HepG2 (cell line): ENCODE measurements at regions not wholly inside any gene's neighbourhood (a gene's known extent, or its start where the extent isn't known, plus 50 kb on each side); places are given as distances from the start of the nearest gene placed in this dataset.

Source experiments
- ATAC-seq: fragments of 200-7000 bp; cut with Tn5 transposase; 3 replicates; pipeline ENCODE4 v1.9.1; 2020; ENCODE audit warnings: mild to moderate bottlenecking, moderate library complexity
- BruUV-seq: library from RNA; stranded (reverse); fragments of 400-500 nt; replicated peaks from 2 replicates; lab custom pipeline; 2021; lab: Mats Ljungman, UMichigan
- CTCF ChIA-PET: fragments of 300-600 bp; formaldehyde crosslinking; extraction: SDS; loops from one replicate; lab custom pipeline; 2021; ENCODE audit warnings: low total read pairs, inconsistent platforms, low intra/inter-chr PET ratio; lab: Yijun Ruan, JAX
- POLR2A ChIA-PET: fragments of 350-600 bp; sonication (Branson Sonifier 250); formaldehyde crosslinking; loops from one replicate; lab custom pipeline; 2020; ENCODE audit warnings: antibody characterized with exemption, inconsistent platforms; lab: Yijun Ruan, JAX
- DNase-seq: peaks from one replicate; pipeline ENCODE4 v3.0.0-alpha.2; 2015; ENCODE audit warnings: low spot score
- FAIRE-seq: peaks from 3 replicates; lab custom pipeline; 2011; peaks lifted over from hg19 to GRCh38; lab: Jason Lieb, UNC
- H2AFZ ChIP-seq: one replicate; pipeline ENCODE4 v1.6.1; 2011; ENCODE audit warnings: low read length, inconsistent platforms
- H3K27ac ChIP-seq: fragments of 300-600 bp; 3 replicates; pipeline ENCODE4 v1.8.0; 2011; ENCODE audit warnings: mixed run types, mild to moderate bottlenecking, mixed read lengths, low read length, inconsistent platforms; ENCODE audit not compliant: insufficient read depth; ENCODE audit errors: extremely low read length
- H3K27me3 ChIP-seq, 2 experiments: fragments of 200-600 bp in 1 of 2; 2 replicates in 1 of 2; 3 replicates in 1 of 2; pipeline versions ENCODE4 v1.6.0 to v1.8.0; 2011; ENCODE audit warnings: low read length in 2 of 2, mild to moderate bottlenecking in 2 of 2, moderate library complexity in 2 of 2, inconsistent platforms in 1 of 2; ENCODE audit not compliant: insufficient read depth in 2 of 2, control insufficient read depth in 1 of 2
- H3K36me3 ChIP-seq, 2 experiments: fragments of 200-600 bp in 1 of 2; replicated peaks in 1 of 2; 2 replicates in 1 of 2; 3 replicates in 1 of 2; pipeline versions ENCODE4 v1.5.1 to v1.8.0; 2011; ENCODE audit warnings: low read length in 2 of 2, inconsistent platforms in 1 of 2; ENCODE audit not compliant: insufficient read depth in 2 of 2, control insufficient read depth in 1 of 2
- H3K4me1 ChIP-seq: 2 replicates; pipeline ENCODE4 v1.5.1; 2012; ENCODE audit warnings: low read length, inconsistent platforms; ENCODE audit not compliant: insufficient read depth
- H3K4me2 ChIP-seq: 2 replicates; pipeline ENCODE4 v1.6.0; 2011; ENCODE audit warnings: low read depth, low read length, inconsistent platforms
- H3K4me3 ChIP-seq, 3 experiments: fragments of 200-600 bp in 1 of 3; sonication (generic), shearing (Covaris generic) in 1 of 3; replicated peaks in 1 of 3; 2 replicates each; pipeline ENCODE4 v1.5.1; 2011 to 2016; ENCODE audit warnings: low read length in 3 of 3, inconsistent platforms in 2 of 3, low read depth in 2 of 3, mild to moderate bottlenecking in 2 of 3, control low read depth in 1 of 3, mixed read lengths in 1 of 3; ENCODE audit not compliant: insufficient read depth in 1 of 3
- H3K79me2 ChIP-seq: one replicate; pipeline ENCODE4 v1.6.1; 2011; ENCODE audit warnings: low read length, inconsistent platforms; ENCODE audit not compliant: insufficient read depth
- H3K9ac ChIP-seq: 2 replicates; pipeline ENCODE4 v1.6.0; 2011; ENCODE audit warnings: mild to moderate bottlenecking, low read depth, low read length, inconsistent platforms; ENCODE audit not compliant: insufficient read depth
- H3K9me3 ChIP-seq: 2 replicates; pipeline ENCODE4 v1.5.1; 2012; ENCODE audit warnings: mild to moderate bottlenecking, low read length
- H4K20me1 ChIP-seq: 2 replicates; pipeline ENCODE4 v1.6.0; 2011; ENCODE audit warnings: inconsistent platforms, mild to moderate bottlenecking, low read length, moderate library complexity; ENCODE audit not compliant: insufficient read depth
- CEBPB ChIP-seq: IDR thresholded peaks from 2 replicates; pipeline ENCODE4 v1.6.1; 2011; ENCODE audit warnings: low read depth, low read length, improper control_type of control experiment, borderline replicate concordance
- EP300 ChIP-seq, 3 experiments: sonication (generic) in 1 of 3; formaldehyde crosslinking in 1 of 3; IDR thresholded peaks; 2 replicates each; pipeline versions ENCODE4 v1.5.1 to v1.6.1; 2011 to 2020; ENCODE audit warnings: low read depth in 2 of 3, low read length in 2 of 3, borderline replicate concordance in 1 of 3, improper control_type of control experiment in 1 of 3, mild to moderate bottlenecking in 1 of 3, missing genetic modification reagents in 1 of 3, moderate library complexity in 1 of 3
- ETV6 ChIP-seq: sonication (generic); formaldehyde crosslinking; conservative IDR thresholded peaks from 2 replicates; pipeline ENCODE4 v1.4.0; 2020; ENCODE audit warnings: missing genetic modification reagents
- HES4 ChIP-seq: sonication (generic); formaldehyde crosslinking; IDR thresholded peaks from 2 replicates; pipeline ENCODE4 v1.9.0; 2021; ENCODE audit warnings: mild to moderate bottlenecking, missing genetic modification reagents, borderline replicate concordance
- NFKB2 ChIP-seq: sonication (generic); formaldehyde crosslinking; IDR thresholded peaks from 2 replicates; pipeline ENCODE4 v1.4.0; 2020; ENCODE audit warnings: missing genetic modification reagents, borderline replicate concordance
- NR0B2 ChIP-seq: sonication (generic); formaldehyde crosslinking; IDR thresholded peaks from 2 replicates; pipeline ENCODE4 v1.4.0; 2020; ENCODE audit warnings: mild to moderate bottlenecking, missing genetic modification reagents
- ZBTB25 ChIP-seq: IDR thresholded peaks from 2 replicates; pipeline ENCODE4 v1.6.1; 2018; ENCODE audit warnings: missing genetic modification reagents
- ZBTB7B ChIP-seq: sonication (generic); formaldehyde crosslinking; IDR thresholded peaks from 2 replicates; pipeline ENCODE4 v1.4.0; 2020; ENCODE audit warnings: missing genetic modification reagents
- ZNF253 ChIP-seq: sonication (generic); formaldehyde crosslinking; IDR thresholded peaks from 2 replicates; pipeline ENCODE4 v1.8.0; 2022; ENCODE audit warnings: mild to moderate bottlenecking, missing genetic modification reagents, borderline replicate concordance
- ZNF34 ChIP-seq: sonication (generic); formaldehyde crosslinking; IDR thresholded peaks from 2 replicates; pipeline ENCODE4 v1.4.0; 2020; ENCODE audit warnings: mild to moderate bottlenecking, missing genetic modification reagents, borderline replicate concordance
- ZNF431 ChIP-seq: sonication (generic); formaldehyde crosslinking; IDR thresholded peaks from 2 replicates; pipeline ENCODE4 v1.9.0; 2022; ENCODE audit warnings: missing genetic modification reagents, low read depth, mild to moderate bottlenecking, borderline replicate concordance
- ZNF451 ChIP-seq: sonication (generic); formaldehyde crosslinking; IDR thresholded peaks from 2 replicates; pipeline ENCODE4 v1.5.0; 2020; ENCODE audit warnings: mild to moderate bottlenecking, missing genetic modification reagents
- ZNF496 ChIP-seq: sonication (generic); formaldehyde crosslinking; IDR thresholded peaks from 2 replicates; pipeline ENCODE4 v1.8.1; 2023; ENCODE audit warnings: mild to moderate bottlenecking, moderate library complexity, missing genetic modification reagents; ENCODE audit not compliant: insufficient replicate concordance
- ZNF564 ChIP-seq: sonication (generic); formaldehyde crosslinking; IDR thresholded peaks from 2 replicates; pipeline ENCODE4 v1.8.1; 2023; ENCODE audit warnings: mild to moderate bottlenecking, missing genetic modification reagents
- ZNF678 ChIP-seq: sonication (generic); formaldehyde crosslinking; IDR thresholded peaks from 2 replicates; pipeline ENCODE4 v1.4.0; 2020; ENCODE audit warnings: mild to moderate bottlenecking, missing genetic modification reagents
- ZNF749 ChIP-seq: sonication (generic); formaldehyde crosslinking; IDR thresholded peaks from 2 replicates; pipeline ENCODE4 v1.8.0; 2022; ENCODE audit warnings: mild to moderate bottlenecking, missing genetic modification reagents, moderate library complexity, borderline replicate concordance
- ZSCAN21 ChIP-seq: sonication (generic); formaldehyde crosslinking; IDR thresholded peaks from 2 replicates; pipeline ENCODE4 v1.8.0; 2022; ENCODE audit warnings: mild to moderate bottlenecking, missing genetic modification reagents, moderate library complexity, borderline replicate concordance
- WGBS: methylation state at CpG from one replicate; pipeline ENCODE4 v1.1.6; 2017; ENCODE audit warnings: low lambda C conversion rate; 5-methylcytosine and 5-hydroxymethylcytosine counted together
- in situ Hi-C: cut with HindIII; loops from 2 replicates; pipeline ENCODE4 v1.10.0; 2017; ENCODE audit warnings: low pct_unique_long_range_greater_than_20kb; ENCODE audit not compliant: extremely low pct_ligation_motif_present
- intact Hi-C: fragments of 100-400 bp; cut with micrococcal nuclease; formaldehyde crosslinking; loops from one replicate; pipeline ENCODE4 v1.10.0; 2022; ENCODE audit not compliant: unreplicated experiment

GRCh38 chr5:104573949-104574709 lies 1011.5 kb upstream of the NUDT12 start:
- in situ Hi-C loops, result no loop called here
- H4K20me1 ChIP-seq, result no peaks in the 10 kb centered on the region
- H3K9me3 ChIP-seq, result no peaks in the 10 kb centered on the region
- ChIA-PET CTCF (no interaction called here), POLR2A (no interaction called here)
- DNase-seq, result no peak
- H3K4me2 ChIP-seq, result no peak overlapping the region
- no TSS peak for BruUV-seq
- ATAC-seq, result no peak
- H2AFZ ChIP-seq, result no peak overlapping the region
- FAIRE-seq, result no peak
- WGBS, result 1% methylated on average over 4 of the region's 4 CpGs
- intact Hi-C loops, result no loop called here
- no peaks in the 10 kb centered on the region for H3K4me1 ChIP-seq
- H3K4me3 ChIP-seq, result no peak overlapping the region
- no peak overlapping the region for H3K27ac ChIP-seq
- no peak overlapping the region for H3K9ac ChIP-seq
- H3K79me2 ChIP-seq, result no peaks in the 10 kb centered on the region
- H3K36me3 ChIP-seq, result no peaks in the 10 kb centered on the region
- TF ChIP-seq ZNF253 (CRISPR knock-in tag) (no peak), CEBPB (peak; percentile 18; the same call in 1 of the 2 replicates)
- H3K27me3 ChIP-seq, result no peaks in the 10 kb centered on the region

- no TSS peak for BruUV-seq
- no peak for TF ChIP-seq ZBTB25
- TF ChIP-seq EP300 (IDR thresholded peaks at IDR 0.05; ENCODE audit: low read depth in 2 of 2, low read length in 2 of 2), result no peak
- no peak for TF ChIP-seq EP300 (CRISPR knock-in tag; IDR thresholded peaks at IDR 0.05; ENCODE audit: borderline replicate concordance)
- TF ChIP-seq ZNF34 (CRISPR knock-in tag), result no peak
- no peak for TF ChIP-seq ZNF451 (CRISPR knock-in tag)
- TF ChIP-seq ZNF749, result no peak
- no peak for TF ChIP-seq HES4 (CRISPR knock-in tag)
- no peak for TF ChIP-seq NR0B2 (CRISPR knock-in tag)
- no peak for TF ChIP-seq ZNF496 (CRISPR knock-in tag)
- TF ChIP-seq NFKB2, result no peak
- no peak for TF ChIP-seq ETV6
- no peak for TF ChIP-seq ZNF431
- TF ChIP-seq ZSCAN21 (CRISPR knock-in tag), result no peak
- no peak for TF ChIP-seq ZBTB7B (CRISPR knock-in tag)
- TF ChIP-seq ZNF678, result no peak
- TF ChIP-seq ZNF564, result no peak
These were observed 1007.0 kb upstream of the NUDT12 start for GRCh38 chr5:104569621-104570020.

More at GRCh38 chr5:104569621-104570020, 1007.0 kb upstream of the NUDT12 start:
- H4K20me1 ChIP-seq, result no peaks in the 10 kb centered on the region
- WGBS, result 5% methylated on average over 1 of the region's 1 CpG
- no peaks in the 10 kb centered on the region for H3K27me3 ChIP-seq
- CTCF ChIA-PET, result no interaction called here
- H3K27ac ChIP-seq, result no peak overlapping the region
- intact Hi-C loops (loop anchor here (5.0 kb wide), 1 partner anchor 1303 kb away; no protein-coding TSS in a partner anchor), in situ Hi-C loops (no loop called here)
- no peaks in the 10 kb centered on the region for H3K4me1 ChIP-seq
- no peak overlapping the region for H2AFZ ChIP-seq
- no peak for ATAC-seq
- no peak overlapping the region for H3K9ac ChIP-seq
- H3K4me3 ChIP-seq, result no peak overlapping the region
- H3K36me3 ChIP-seq, result no peaks in the 10 kb centered on the region
- POLR2A ChIA-PET, result no interaction called here
- FAIRE-seq, result no peak
- no peak overlapping the region for H3K4me2 ChIP-seq
- DNase-seq, result no peak
- H3K79me2 ChIP-seq, result no peaks in the 10 kb centered on the region
- no peaks in the 10 kb centered on the region for H3K9me3 ChIP-seq
